Activated naive CD4-positive, alpha-beta T cell treated with anti-CD3 and anti-CD28 coated beads, Interleukin-2, amount 50 U/mL, for 72 hours (primary cell): ENCODE measurements at regions not wholly inside any gene's neighbourhood (a gene's known extent, or its start where the extent isn't known, plus 50 kb on each side); places are given as distances from the start of the nearest gene placed in this dataset.

Experiments used
- ATAC-seq, 2 donors: fragments of 150-1000 bp; cut with Tn5 transposase; 2 replicates each; pipeline ENCODE4 v1.10.0; 2021; ENCODE audit warnings: mild to moderate bottlenecking in 2 of 2, moderate library complexity in 2 of 2
- DNase-seq, 2 donors: peaks; one replicate each; pipeline ENCODE4 v3.0.0; 2021 to 2022; ENCODE audit warnings: low spot score in 2 of 2
- H3K27ac Mint-ChIP-seq, 2 donors: one replicate each; pipeline ENCODE4 v1.8.0; 2022; ENCODE audit warnings: mild to moderate bottlenecking in 2 of 2, mixed read lengths in 2 of 2
- H3K36me3 Mint-ChIP-seq, 2 donors: one replicate each; pipeline ENCODE4 v1.8.0; 2022; ENCODE audit warnings: mixed read lengths in 2 of 2
- H3K9me3 Mint-ChIP-seq, 2 donors: one replicate each; pipeline ENCODE4 v1.8.0; 2022; ENCODE audit warnings: mixed read lengths in 2 of 2

DNA sequence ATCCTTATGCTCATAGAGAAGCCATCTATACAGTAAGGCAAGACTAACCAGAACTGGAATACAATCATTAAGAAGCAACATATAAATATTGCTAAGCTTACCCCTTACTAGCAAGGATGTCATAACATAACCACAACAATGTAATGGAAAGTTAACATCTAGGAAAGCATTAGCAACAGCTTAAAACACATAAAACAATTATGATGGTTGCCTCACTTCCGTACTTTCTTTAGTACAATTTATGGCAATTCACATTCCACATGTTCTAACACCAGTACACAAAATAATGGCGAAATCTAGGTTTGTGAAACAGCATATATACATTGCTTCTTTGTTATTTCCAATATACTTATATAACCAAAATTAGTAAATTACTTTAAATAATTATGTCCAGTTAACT lies 195.0 kb downstream of the AHR start:
- Mint-ChIP-seq H3K27ac (no peak overlapping the region), H3K9me3 (no peaks in the 10 kb centered on the region), H3K36me3 (no peaks in the 10 kb centered on the region)
- no peak for ATAC-seq
- DNase-seq = no peak

DNA sequence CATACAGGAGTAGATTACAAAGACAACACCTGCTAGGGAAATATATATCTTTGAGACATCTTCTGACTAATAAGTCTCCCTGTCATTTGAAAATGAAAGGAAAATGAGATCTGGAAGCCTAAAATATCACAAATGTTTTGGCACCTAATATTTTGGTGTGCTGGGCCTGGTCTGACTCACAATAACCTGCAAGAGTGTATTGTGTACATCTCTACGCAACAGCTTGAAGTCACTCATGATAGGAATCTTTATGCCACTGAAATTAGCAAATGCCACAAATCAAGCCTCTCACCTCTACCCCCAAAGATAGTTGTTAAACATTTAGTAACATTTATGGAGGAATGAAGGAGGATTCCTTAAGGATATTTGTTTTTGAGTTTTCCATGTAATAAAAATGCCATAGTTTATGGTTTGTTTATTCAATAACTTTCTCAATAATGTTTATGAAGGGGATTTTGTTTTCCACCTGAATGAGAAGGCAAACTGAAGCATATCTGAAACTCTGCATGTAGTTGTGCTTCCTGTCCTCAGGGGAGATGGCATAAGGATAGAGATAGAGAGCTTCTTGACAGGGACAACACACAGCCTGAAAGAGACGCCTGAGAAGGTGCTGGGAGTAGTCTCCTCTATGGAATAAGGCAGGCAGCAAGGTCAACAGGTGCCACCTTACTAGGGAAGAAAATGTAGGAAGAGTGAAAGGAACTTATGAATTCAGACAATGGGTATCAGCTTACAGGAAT lies 197.4 kb downstream of the AHR start:
- ATAC-seq = peak in 1 of 2 donors; percentile 37
- Mint-ChIP-seq H3K9me3 (no peaks in the 10 kb centered on the region), H3K36me3 (no peaks in the 10 kb centered on the region), H3K27ac (peak overlapping the region in 1 of 2 donors; percentile 84)
- no peak for DNase-seq

DNA sequence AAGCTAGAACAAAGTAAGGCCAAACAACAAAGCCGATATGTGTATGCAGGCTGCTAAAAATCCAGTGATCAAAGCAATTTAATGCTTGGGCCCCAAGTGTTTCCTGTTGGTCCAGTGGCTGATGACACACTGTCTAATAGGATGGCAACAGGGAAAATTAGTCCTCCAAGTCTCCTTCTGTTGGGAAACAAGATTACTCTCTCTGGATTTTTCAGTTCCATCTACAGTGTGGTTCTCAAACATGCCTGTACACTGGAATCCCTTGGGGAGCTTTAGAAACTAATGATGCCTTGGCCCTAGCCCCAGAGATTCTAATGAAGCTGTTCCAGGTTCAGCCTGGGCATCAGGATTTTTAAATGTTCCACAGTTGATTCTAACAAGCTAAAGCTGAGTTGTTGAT lies 198.7 kb downstream of the AHR start:
- DNase-seq (no peak), ATAC-seq (no peak)
- Mint-ChIP-seq H3K36me3 (no peaks in the 10 kb centered on the region), H3K27ac (no peak overlapping the region), H3K9me3 (no peaks in the 10 kb centered on the region)

DNA sequence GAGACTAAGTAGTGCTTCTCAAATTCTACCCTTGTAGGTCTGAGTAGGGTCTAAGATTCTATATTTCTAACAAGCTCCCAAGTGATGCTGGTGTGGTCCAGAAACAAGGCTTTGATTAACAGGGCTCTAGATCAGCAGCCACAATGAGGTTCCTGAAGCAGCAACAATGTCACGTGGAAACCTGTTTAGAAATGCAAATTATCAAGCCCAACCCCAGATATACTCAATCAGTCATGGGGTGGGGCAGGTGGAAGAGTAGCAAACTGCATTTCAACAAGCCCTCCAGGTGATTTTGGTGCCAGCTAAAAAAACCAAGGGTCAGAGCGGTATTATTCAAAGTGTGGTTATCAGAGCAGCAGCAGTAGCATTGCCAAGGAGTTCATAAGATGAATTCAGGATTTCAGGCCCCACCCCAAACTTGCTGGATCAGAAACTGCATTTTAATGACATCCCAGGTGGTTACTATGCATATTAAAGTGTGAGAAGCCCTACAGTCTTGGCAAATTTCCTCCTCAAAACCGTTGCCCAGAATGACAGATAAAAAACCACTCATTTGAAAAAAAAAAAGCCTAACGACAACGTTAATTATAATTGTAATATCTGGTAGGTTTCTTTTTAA lies 199.2 kb downstream of the AHR start:
- no peak for ATAC-seq
- DNase-seq = no peak
- H3K27ac Mint-ChIP-seq = no peak overlapping the region
- H3K36me3 Mint-ChIP-seq = no peaks in the 10 kb centered on the region
- H3K9me3 Mint-ChIP-seq = no peaks in the 10 kb centered on the region

DNA sequence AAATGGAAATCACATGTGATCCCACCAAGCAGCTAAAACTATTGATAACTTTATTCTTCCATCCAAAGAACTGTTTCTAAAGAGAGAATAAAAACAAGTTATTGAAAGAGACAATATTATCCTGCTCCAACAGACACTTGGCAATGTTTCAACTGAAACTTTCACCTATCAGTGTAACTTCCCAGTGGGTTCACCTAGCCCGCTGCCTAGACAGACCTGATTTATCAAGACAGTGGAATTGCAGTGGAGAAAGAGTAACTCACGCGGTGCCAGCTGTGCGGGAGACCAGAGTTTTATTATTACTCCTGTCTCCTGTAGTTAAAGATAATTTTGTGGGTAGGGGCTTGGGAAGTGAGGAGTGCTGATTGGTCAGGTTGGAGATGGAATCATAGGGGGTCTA lies 199.8 kb downstream of the AHR start:
- Mint-ChIP-seq H3K9me3 (no peaks in the 10 kb centered on the region), H3K27ac (no peak overlapping the region), H3K36me3 (no peaks in the 10 kb centered on the region)
- ATAC-seq (no peak), DNase-seq (no peak)

DNA sequence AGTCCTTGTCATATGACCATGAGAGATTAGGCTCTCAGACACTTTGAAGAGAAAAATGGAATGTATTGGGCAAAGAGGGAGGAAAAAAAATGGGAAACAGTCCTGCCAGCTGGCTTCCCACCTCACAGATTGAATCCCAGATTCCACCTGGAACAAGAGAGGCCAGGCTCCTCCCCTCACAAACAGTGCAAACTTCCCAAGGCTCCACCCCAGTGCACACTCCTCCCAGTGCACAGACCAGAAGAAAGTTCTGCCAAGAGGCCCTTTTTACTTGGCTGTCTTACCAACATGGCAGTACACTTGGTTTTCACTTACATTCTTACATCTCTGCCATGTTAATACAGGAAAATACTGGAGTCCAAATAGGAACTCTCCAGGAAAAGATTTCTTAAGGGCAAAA lies 202.3 kb downstream of the AHR start:
- no peak overlapping the region for H3K27ac Mint-ChIP-seq
- H3K36me3 Mint-ChIP-seq = no peaks in the 10 kb centered on the region
- ATAC-seq (no peak), DNase-seq (no peak)
- H3K9me3 Mint-ChIP-seq = no peaks in the 10 kb centered on the region

DNA sequence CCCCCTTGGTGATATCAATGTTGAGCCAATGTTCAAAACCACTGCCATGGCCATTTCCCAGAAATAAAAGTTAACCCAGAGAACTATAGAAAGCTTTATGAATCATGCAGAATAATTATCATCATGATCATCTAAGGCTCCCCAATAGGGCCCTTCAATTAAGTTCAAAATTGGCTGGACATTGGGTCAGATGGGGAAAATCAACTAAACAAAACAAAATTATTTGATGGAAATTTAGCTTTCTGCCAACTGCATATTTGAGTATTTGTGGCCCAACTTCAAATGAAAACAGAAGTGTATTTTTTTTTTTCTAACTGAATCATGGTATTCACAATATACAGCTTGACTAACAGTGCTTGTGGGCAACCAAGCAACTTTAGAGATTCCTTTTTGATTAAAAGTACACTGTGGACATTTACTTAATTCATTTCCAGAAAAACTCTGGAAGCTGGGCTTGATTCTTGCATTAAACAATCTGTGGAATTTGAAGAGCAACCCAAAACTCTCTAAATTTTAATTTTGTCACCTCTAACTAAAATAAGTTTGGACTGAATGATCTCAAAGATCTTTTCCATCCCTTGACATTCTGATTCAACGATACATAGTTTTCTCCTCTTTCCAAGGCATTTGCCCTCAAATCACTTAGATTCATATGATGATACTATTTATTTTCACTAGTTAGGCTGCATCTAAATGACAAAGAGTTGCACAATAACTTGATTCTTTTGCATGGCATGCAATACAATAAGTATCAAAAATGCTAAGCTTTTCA lies 203.2 kb downstream of the AHR start:
- H3K27ac Mint-ChIP-seq = no peak overlapping the region
- H3K36me3 Mint-ChIP-seq = no peaks in the 10 kb centered on the region
- ATAC-seq = no peak
- no peaks in the 10 kb centered on the region for H3K9me3 Mint-ChIP-seq
- no peak for DNase-seq

DNA sequence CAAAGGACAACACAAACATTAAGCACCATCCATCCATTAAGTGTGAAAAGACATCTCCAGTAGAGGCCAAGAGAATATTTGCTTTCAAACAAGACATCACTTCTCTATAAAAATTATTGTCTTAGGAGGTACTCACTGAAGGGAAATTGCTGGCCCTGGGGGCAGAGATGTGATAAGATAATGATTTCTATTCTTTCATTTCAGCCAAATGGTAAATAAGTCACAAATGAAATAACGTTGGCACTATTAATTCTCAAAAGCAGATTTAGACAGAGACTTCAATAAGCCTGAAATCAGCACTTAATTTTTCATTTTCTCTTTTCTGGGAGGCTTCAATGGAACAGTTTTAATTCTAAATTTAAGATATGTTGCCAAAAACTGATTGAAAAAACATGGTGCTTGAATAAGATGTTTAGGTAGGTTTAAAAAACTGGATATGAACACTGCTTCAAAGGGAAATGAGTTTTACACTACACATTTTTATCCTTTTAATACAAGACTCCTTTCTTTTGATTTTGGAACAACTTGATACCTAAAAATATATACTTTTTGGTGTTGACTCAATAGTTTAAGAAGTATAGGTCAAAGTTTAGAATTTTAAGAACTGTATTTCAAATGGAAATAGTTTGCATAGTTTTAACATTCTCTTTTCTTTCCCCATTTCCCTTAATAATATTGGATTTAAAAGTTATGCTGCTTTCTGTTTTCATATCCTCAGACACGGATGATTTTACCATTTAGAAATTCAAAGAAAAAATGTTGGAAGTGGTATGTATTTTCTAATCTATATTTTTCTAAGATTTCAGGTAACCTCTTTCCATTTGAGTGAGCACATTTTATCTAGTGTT lies 204.0 kb downstream of the AHR start:
- DNase-seq (no peak), ATAC-seq (no peak)
- H3K36me3 Mint-ChIP-seq = no peaks in the 10 kb centered on the region
- no peak overlapping the region for H3K27ac Mint-ChIP-seq
- no peaks in the 10 kb centered on the region for H3K9me3 Mint-ChIP-seq

DNA sequence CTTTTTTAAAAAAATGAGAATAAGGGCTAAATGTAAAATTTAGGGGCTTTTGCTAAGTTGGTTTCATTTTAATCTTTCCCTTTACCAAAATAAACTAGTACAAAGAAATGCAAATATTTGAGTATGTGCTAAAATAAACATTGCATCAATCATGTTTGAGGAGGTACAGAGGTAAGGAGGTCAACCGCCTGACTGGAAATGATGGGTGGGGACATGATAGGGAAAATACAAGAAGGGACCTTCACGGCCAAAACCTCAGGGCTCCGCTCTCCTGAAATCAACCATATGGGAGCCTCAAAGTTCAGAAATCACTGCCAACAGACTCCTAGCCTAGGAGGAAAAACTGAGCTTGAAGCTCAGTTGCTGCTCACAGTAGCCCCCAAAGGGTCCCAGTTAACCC lies 207.6 kb downstream of the AHR start:
- H3K9me3 Mint-ChIP-seq = no peaks in the 10 kb centered on the region
- ATAC-seq (no peak), DNase-seq (no peak)
- no peaks in the 10 kb centered on the region for H3K36me3 Mint-ChIP-seq
- no peak overlapping the region for H3K27ac Mint-ChIP-seq

DNA sequence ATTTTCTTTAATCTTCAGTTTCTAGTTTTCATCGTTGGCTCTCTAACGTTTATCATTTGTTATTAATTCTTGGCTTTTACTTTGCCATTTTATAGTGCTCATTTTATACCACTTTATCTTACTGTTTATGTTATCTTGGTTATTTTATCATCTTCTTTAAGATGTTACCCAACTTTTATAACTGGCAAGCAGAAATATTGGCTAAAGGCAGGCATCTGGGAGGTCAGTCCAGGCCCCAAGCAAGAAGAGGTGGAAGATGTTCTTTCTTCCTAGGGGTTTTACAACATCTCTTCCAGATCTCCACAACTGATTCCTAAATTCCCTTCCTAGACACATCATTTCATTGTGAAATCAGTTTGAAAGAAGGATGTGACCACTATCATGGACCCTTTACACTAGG lies 208.1 kb downstream of the AHR start:
- Mint-ChIP-seq H3K9me3 (no peaks in the 10 kb centered on the region), H3K36me3 (no peaks in the 10 kb centered on the region), H3K27ac (no peak overlapping the region)
- ATAC-seq (no peak), DNase-seq (no peak)

DNA sequence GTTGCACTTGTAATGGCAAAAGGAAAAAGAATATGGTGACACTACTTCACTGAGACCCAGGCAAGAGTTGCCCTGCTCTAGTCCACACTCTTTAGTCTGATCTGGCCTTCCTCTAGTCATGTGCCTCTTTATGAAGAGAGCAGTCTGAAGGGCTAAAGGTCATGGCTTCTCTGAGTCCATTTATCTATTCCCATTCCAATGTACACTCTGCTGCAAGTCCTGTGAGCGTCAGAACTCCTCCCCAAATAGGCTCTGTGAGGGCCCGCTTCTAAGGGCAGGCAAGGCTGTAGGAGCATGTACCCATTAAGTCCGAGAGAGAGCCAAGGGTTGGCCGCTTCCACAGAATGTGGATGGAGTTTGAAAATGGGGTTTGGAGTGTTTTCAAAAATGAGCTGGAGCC lies 209.3 kb downstream of the AHR start:
- Mint-ChIP-seq H3K36me3 (no peaks in the 10 kb centered on the region), H3K9me3 (no peaks in the 10 kb centered on the region), H3K27ac (no peak overlapping the region)
- DNase-seq = no peak
- no peak for ATAC-seq

DNA sequence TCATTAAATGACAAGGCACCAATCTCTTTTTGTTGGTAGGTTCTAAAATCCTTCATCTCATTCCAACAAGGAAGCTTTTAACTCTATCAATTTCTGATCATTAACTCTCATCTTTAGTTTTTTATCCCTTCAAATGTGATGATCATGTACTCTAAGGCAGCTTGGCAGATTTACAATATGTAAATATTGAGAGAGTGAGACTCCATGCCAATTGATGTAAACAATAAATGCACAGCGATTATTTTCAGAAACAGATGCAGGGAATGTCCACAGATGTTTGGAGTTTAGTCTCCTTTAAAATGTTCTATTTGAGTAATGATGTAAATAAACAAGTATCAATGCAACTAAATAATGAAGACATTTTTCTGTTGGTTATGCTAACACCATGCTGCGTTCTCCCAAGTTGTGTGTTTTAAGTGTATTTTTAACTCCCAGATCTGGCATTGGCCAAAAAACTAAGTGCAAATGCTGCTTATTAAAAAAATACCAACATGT lies 213.8 kb downstream of the AHR start:
- H3K27ac Mint-ChIP-seq = no peak overlapping the region
- no peaks in the 10 kb centered on the region for H3K9me3 Mint-ChIP-seq
- DNase-seq = no peak
- no peak for ATAC-seq
- H3K36me3 Mint-ChIP-seq = no peaks in the 10 kb centered on the region

DNA sequence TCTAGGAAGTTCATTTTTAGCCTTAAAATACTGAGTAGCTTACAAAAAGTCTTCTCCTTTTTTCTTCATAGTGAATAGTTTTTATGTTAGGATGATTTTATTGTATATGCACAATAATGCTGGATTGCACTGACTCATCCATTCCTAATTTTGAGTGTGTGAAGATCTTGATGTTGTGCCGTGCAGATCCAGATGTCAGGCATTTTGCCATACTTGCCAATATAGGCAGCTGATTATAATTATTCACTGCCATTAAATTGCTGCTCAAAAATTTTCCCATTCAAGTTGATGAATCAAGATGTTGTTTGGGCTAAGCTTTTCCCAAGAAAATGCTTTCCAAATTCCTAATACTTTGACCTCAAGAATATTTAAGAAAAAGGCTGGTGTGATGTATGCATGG lies 218.3 kb downstream of the AHR start:
- no peak overlapping the region for H3K27ac Mint-ChIP-seq
- DNase-seq (no peak), ATAC-seq (no peak)
- no peaks in the 10 kb centered on the region for H3K36me3 Mint-ChIP-seq
- no peaks in the 10 kb centered on the region for H3K9me3 Mint-ChIP-seq

DNA sequence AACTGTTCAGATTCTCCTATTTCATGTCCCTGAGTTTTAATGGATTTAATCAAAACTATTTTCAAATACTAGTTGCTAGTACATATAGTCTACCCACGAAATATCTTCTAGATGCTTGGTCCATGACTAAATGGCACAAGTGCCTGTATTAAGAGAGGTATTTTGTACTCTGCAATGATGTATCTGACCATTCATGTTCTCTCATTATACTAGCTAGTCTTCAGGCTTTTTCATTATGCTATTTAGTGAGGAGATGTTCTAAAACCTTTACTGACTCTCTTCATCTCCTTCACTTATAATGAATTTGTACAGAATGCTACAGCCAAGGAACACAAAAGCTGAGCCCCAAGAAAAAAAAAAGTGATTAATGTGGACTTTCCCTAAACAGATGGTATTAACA lies 222.5 kb downstream of the AHR start:
- ATAC-seq (no peak), DNase-seq (no peak)
- Mint-ChIP-seq H3K9me3 (no peaks in the 10 kb centered on the region), H3K27ac (no peak overlapping the region), H3K36me3 (no peaks in the 10 kb centered on the region)

DNA sequence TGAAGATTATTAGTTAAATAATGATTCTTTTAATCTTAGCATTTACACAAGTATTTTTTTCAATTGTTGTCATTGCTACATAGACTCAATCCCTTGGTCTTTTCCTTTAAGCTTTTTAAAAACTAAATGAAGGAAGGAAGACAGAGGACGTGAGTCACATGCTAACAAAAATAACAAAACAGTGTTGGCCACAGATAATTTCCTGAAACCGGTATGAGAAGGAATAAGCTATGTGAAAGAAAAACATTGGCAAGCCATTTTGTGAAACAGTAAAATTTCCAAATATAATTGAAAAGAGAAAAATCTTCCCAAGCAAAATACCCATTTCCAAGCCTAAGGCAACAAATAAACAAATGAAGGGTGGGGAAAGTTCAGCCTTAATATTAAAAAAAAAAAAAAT lies 223.0 kb downstream of the AHR start:
- H3K36me3 Mint-ChIP-seq = no peaks in the 10 kb centered on the region
- no peak for ATAC-seq
- no peak overlapping the region for H3K27ac Mint-ChIP-seq
- H3K9me3 Mint-ChIP-seq = no peaks in the 10 kb centered on the region
- DNase-seq = no peak

DNA sequence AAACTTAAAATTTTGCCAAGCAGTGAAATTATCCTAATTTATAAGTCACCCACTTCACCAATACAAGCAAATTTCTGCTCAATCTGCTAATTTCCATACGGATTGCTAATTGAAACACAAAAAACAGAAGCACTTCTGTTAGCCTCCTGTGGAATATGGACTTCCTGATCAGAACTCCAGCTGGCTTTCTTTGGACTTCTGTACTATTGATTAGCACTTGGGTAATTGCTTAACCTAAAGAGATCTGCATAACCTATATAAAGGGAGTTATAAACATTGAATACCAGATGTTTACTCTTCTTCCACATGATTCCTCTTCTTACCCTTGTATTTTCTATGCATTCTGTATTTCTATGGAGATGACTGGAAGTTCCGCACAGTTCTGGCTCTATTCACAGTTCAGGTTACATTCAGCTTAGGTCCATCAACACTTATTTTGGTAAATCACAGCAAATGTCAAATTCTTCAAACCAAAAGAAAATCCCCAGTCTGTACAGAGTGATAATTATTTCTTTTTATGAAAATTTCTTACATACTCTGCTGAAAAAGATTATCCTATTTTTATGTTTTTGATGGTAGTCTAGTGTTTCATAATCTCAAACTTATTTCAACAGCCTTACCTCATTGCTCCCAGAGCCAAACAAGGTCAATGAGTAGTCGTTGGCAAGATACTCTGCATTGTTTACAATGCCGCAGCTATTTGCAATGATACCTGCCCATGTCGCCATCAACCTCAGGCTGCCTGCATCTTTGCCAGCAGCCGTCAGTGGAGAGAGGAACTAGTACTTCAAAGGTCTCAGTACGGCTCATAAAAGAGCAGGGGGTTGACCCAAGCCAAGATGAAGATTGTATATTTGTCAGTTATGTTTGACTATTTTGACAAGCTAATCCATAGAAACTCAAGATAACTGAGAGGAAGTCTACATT lies 225.6 kb downstream of the AHR start:
- ATAC-seq = no peak
- Mint-ChIP-seq H3K36me3 (no peaks in the 10 kb centered on the region), H3K9me3 (no peaks in the 10 kb centered on the region), H3K27ac (no peak overlapping the region)
- DNase-seq = no peak
